Right lobe of liver (tissue), 4 donors: ENCODE measurements at regions not wholly inside any gene's neighbourhood (a gene's known extent, or its start where the extent isn't known, plus 50 kb on each side); places are given as distances from the start of the nearest gene placed in this dataset.

ENCODE experiments used
- POLR2A ChIP-seq: fragments of 450-650 bp; IDR thresholded peaks from one replicate; pipeline ENCODE4 v1.6.1; 2017; ENCODE audit warnings: antibody characterized with exemption, mild to moderate bottlenecking
- TF ChIP-seq, protein P1 (sequence below), 4 donors: fragments of 200-600 bp in 3 of 4; fragments of 450-650 bp in 1 of 4; IDR thresholded peaks; one replicate each; pipeline versions ENCODE4 v1.5.1 to v1.8.0; 2016 to 2022; ENCODE audit warnings: antibody characterized with exemption in 4 of 4, mild to moderate bottlenecking in 2 of 4
- donor health status: DM: no; HTN: no; CAD: no.
- donor health status: DM: no; HTN: no; CAD: no.
- donor health status: DM: no; HTN: yes; CAD: no.

DNA sequence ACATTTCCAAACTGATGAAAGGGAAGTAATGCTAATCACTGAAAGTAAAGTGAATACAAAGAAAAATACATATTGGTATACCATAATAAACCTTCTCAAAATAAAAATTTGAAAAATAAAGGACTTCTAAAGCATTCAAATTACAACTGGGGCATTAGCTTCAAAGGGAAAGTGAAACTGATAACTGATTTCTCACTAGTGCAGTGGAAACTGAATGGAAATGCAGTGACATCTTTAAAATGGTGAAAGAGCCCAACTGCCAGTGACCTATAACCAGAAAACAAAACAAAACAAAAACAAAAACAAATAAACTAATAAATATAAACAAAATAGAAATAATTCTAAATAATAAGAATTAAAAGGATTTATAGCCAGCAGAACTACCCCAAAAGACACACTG lies 297.5 kb upstream of the GRIN3A start:
- TF ChIP-seq, protein P1, sequence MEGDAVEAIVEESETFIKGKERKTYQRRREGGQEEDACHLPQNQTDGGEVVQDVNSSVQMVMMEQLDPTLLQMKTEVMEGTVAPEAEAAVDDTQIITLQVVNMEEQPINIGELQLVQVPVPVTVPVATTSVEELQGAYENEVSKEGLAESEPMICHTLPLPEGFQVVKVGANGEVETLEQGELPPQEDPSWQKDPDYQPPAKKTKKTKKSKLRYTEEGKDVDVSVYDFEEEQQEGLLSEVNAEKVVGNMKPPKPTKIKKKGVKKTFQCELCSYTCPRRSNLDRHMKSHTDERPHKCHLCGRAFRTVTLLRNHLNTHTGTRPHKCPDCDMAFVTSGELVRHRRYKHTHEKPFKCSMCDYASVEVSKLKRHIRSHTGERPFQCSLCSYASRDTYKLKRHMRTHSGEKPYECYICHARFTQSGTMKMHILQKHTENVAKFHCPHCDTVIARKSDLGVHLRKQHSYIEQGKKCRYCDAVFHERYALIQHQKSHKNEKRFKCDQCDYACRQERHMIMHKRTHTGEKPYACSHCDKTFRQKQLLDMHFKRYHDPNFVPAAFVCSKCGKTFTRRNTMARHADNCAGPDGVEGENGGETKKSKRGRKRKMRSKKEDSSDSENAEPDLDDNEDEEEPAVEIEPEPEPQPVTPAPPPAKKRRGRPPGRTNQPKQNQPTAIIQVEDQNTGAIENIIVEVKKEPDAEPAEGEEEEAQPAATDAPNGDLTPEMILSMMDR (IDR thresholded peaks at IDR 0.05) = no peak
- no peak for TF ChIP-seq POLR2A
